ENCODE measurements at regions not wholly inside any gene's neighbourhood (a gene's known extent, or its start where the extent isn't known, plus 50 kb on each side); places are given as distances from the start of the nearest gene placed in this dataset.

- no peaks in the 10 kb centered on the region; the same call in 1 of the 2 replicates for H3K9me2 ChIP-seq (ENCODE audit: insufficient read depth)
- no peak overlapping the region for H3K4me2 ChIP-seq
- no peak overlapping the region for H2AFZ ChIP-seq
- BruUV-seq (replicated peaks) = no TSS peak
- CTCF ChIA-PET = no interaction called here
- no peaks in the 10 kb centered on the region for H3F3A ChIP-seq (ENCODE audit: insufficient read depth, low read depth)
- intact Hi-C loops (cut with micrococcal nuclease; ENCODE audit: unreplicated experiment) = no loop called here
- no peak for TF ChIP-seq CTCF (conservative IDR thresholded peaks at IDR 0.05)
- TF ChIP-seq EZH2 (IDR thresholded peaks at IDR 0.05; ENCODE audit: low read depth) = no peak
- no peaks in the 10 kb centered on the region for H4K20me1 ChIP-seq (ENCODE audit: insufficient read depth)
- H3K79me2 ChIP-seq (ENCODE audit: low read depth) = no peaks in the 10 kb centered on the region
- no peak overlapping the region for H3K27ac ChIP-seq
- POLR2A ChIA-PET (ENCODE audit: unreplicated experiment) = no interaction called here
- H3K27me3 ChIP-seq (ENCODE audit: insufficient read depth, low read depth) = no peaks in the 10 kb centered on the region
- H3K4me1 ChIP-seq (replicated peaks; ENCODE audit: insufficient read depth) = no peaks in the 10 kb centered on the region
- H3K36me3 ChIP-seq (ENCODE audit: low read depth) = no peaks in the 10 kb centered on the region
- H3K9me3 ChIP-seq (ENCODE audit: insufficient read depth, low read depth) = no peaks in the 10 kb centered on the region
- H3K4me3 ChIP-seq = no peak overlapping the region
- DNase-seq = no peak
These were observed 851.4 kb downstream of the BCL11A start for GRCh38 chr2:59702026-59702425.

- Histone ChIP-seq H2AFZ (no peak overlapping the region), H3K4me3 (no peak overlapping the region), H3K4me2 (no peak overlapping the region), H3K9me2 (ENCODE audit: insufficient read depth) (no peaks in the 10 kb centered on the region; the same call in 1 of the 2 replicates), H3K27me3 (ENCODE audit: insufficient read depth, low read depth) (no peaks in the 10 kb centered on the region), H3K36me3 (ENCODE audit: low read depth) (no peaks in the 10 kb centered on the region), H3K9me3 (ENCODE audit: insufficient read depth, low read depth) (no peaks in the 10 kb centered on the region), H3F3A (ENCODE audit: insufficient read depth, low read depth) (no peaks in the 10 kb centered on the region), H3K4me1 (replicated peaks; ENCODE audit: insufficient read depth) (no peaks in the 10 kb centered on the region), H3K79me2 (ENCODE audit: low read depth) (no peaks in the 10 kb centered on the region), H4K20me1 (ENCODE audit: insufficient read depth) (no peaks in the 10 kb centered on the region), H3K27ac (no peak overlapping the region)
- no peak for DNase-seq
- intact Hi-C loops (cut with micrococcal nuclease; ENCODE audit: unreplicated experiment) = no loop called here
- BruUV-seq (replicated peaks) = no TSS peak
- TF ChIP-seq CTCF (conservative IDR thresholded peaks at IDR 0.05) (no peak), EZH2 (IDR thresholded peaks at IDR 0.05; ENCODE audit: low read depth) (no peak)
- POLR2A ChIA-PET (ENCODE audit: unreplicated experiment) = no interaction called here
- CTCF ChIA-PET = no interaction called here
These were observed 852.0 kb downstream of the BCL11A start for GRCh38 chr2:59701271-59701994.

- H3K4me3 ChIP-seq = no peak overlapping the region
- no peaks in the 10 kb centered on the region for H4K20me1 ChIP-seq (ENCODE audit: insufficient read depth)
- no peak overlapping the region for H3K4me2 ChIP-seq
- POLR2A ChIA-PET (ENCODE audit: unreplicated experiment) = no interaction called here
- H3K27me3 ChIP-seq (ENCODE audit: insufficient read depth, low read depth) = no peaks in the 10 kb centered on the region
- no TSS peak for BruUV-seq (replicated peaks)
- no peaks in the 10 kb centered on the region for H3F3A ChIP-seq (ENCODE audit: insufficient read depth, low read depth)
- H3K9me3 ChIP-seq (ENCODE audit: insufficient read depth, low read depth) = no peaks in the 10 kb centered on the region
- H3K79me2 ChIP-seq (ENCODE audit: low read depth) = no peaks in the 10 kb centered on the region
- H3K9me2 ChIP-seq (ENCODE audit: insufficient read depth) = no peaks in the 10 kb centered on the region
- H3K4me1 ChIP-seq (replicated peaks; ENCODE audit: insufficient read depth) = no peaks in the 10 kb centered on the region
- no peaks in the 10 kb centered on the region for H3K36me3 ChIP-seq (ENCODE audit: low read depth)
- intact Hi-C loops (cut with micrococcal nuclease; ENCODE audit: unreplicated experiment) = no loop called here
- no peak for DNase-seq
- CTCF ChIA-PET = no interaction called here
- no peak overlapping the region for H3K27ac ChIP-seq
- H2AFZ ChIP-seq = no peak overlapping the region
- TF ChIP-seq CTCF (conservative IDR thresholded peaks at IDR 0.05) = no peak
- TF ChIP-seq EZH2 (IDR thresholded peaks at IDR 0.05; ENCODE audit: low read depth) = no peak
These were observed 859.3 kb downstream of the BCL11A start for GRCh38 chr2:59694176-59694575.

Data from PC-9 (cell line).